H1 (cell line): ENCODE measurements at regions not wholly inside any gene's neighbourhood (a gene's known extent, or its start where the extent isn't known, plus 50 kb on each side); places are given as distances from the start of the nearest gene placed in this dataset.

Source experiments
- CTCF ChIA-PET: fragments of 300-600 bp; sonication (Branson Sonifier 250); formaldehyde crosslinking; loops from one replicate; lab custom pipeline; 2021; ENCODE audit not compliant: partially characterized antibody; lab: Charles Lee
- POLR2A ChIA-PET: fragments of 300-600 bp; sonication (Branson Sonifier 250); formaldehyde crosslinking; loops from one replicate; lab custom pipeline; 2021; ENCODE audit warnings: inconsistent platforms; ENCODE audit not compliant: partially characterized antibody; lab: Charles Lee
- DNase-seq, 2 experiments: peaks; one replicate each; pipeline versions ENCODE4 v3.0.0 to v3.0.0-alpha.2; 2010 to 2022; ENCODE audit warnings: low spot score in 2 of 2, low read depth in 1 of 2, mixed read lengths in 1 of 2
- FAIRE-seq: peaks from 2 replicates; lab custom pipeline; 2011; peaks lifted over from hg19 to GRCh38; lab: Jason Lieb, UNC
- H2AFZ ChIP-seq: 2 replicates; pipeline ENCODE4 v1.8.1; 2012; ENCODE audit warnings: low read length, inconsistent platforms
- H2AK5ac ChIP-seq: 2 replicates; pipeline ENCODE4 v1.6.1; 2013; ENCODE audit warnings: low read depth, low read length
- H2BK120ac ChIP-seq: replicated peaks from 2 replicates; pipeline ENCODE3; 2013; ENCODE audit warnings: low read depth, low read length, inconsistent platforms
- H2BK12ac ChIP-seq: 2 replicates; pipeline ENCODE4 v1.6.1; 2013; ENCODE audit warnings: low read depth, low read length
- H2BK15ac ChIP-seq: 2 replicates; pipeline ENCODE4 v1.6.1; 2013; ENCODE audit warnings: low read length
- H2BK20ac ChIP-seq: 2 replicates; pipeline ENCODE4 v1.6.1; 2013; ENCODE audit warnings: low read length
- H2BK5ac ChIP-seq: 2 replicates; pipeline ENCODE4 v1.6.1; 2013; ENCODE audit warnings: low read depth, low read length
- H3K14ac ChIP-seq: 2 replicates; pipeline ENCODE4 v1.6.1; 2013; ENCODE audit warnings: inconsistent platforms; ENCODE audit not compliant: insufficient read length
- H3K18ac ChIP-seq: 2 replicates; pipeline ENCODE4 v1.6.1; 2013; ENCODE audit warnings: low read length; ENCODE audit errors: extremely low read depth
- H3K23ac ChIP-seq: 2 replicates; pipeline ENCODE4 v1.6.1; 2013; ENCODE audit warnings: inconsistent platforms; ENCODE audit not compliant: insufficient read length
- H3K23me2 ChIP-seq: 2 replicates; pipeline ENCODE4 v1.6.1; 2013; ENCODE audit warnings: low read depth, low read length
- H3K27ac ChIP-seq: 2 replicates; pipeline ENCODE4 v1.6.1; 2011; ENCODE audit warnings: low read depth, low read length, inconsistent platforms
- H3K27me3 ChIP-seq, 4 experiments: replicated peaks in 1 of 4; 1 replicate in 1 of 4; 2 replicates in 3 of 4; pipeline versions ENCODE4 v1.6.1 to v1.8.1; 2011 to 2013; ENCODE audit warnings: low read length in 3 of 4, mild to moderate bottlenecking in 3 of 4, inconsistent platforms in 2 of 4, mixed read lengths in 2 of 4, moderate library complexity in 1 of 4; ENCODE audit not compliant: control insufficient read depth in 3 of 4, insufficient read depth in 3 of 4; ENCODE audit errors: extremely low read depth in 1 of 4
- H3K36me3 ChIP-seq, 4 experiments: 2 replicates each; pipeline versions ENCODE4 v1.6.1 to v1.8.1; 2011 to 2013; ENCODE audit warnings: mild to moderate bottlenecking in 4 of 4, low read length in 3 of 4, moderate library complexity in 2 of 4, control low read depth in 1 of 4, inconsistent platforms in 1 of 4; ENCODE audit not compliant: insufficient read depth in 4 of 4, control insufficient read depth in 2 of 4
- H3K4ac ChIP-seq: replicated peaks from 2 replicates; pipeline ENCODE3; 2013; ENCODE audit warnings: low read length, low read depth, mixed read lengths, inconsistent platforms; ENCODE audit not compliant: insufficient read length
- H3K4me1 ChIP-seq, 4 experiments: replicated peaks in 1 of 4; 1 replicate in 1 of 4; 2 replicates in 3 of 4; pipeline versions ENCODE4 v1.6.1 to v1.8.1; 2011 to 2013; ENCODE audit warnings: low read length in 3 of 4, inconsistent platforms in 2 of 4, mixed read lengths in 1 of 4; ENCODE audit not compliant: insufficient read depth in 4 of 4, control insufficient read depth in 3 of 4
- H3K4me2 ChIP-seq, 2 experiments: 2 replicates each; pipeline versions ENCODE4 v1.6.1 to v1.8.1; 2011 to 2013; ENCODE audit warnings: low read depth in 2 of 2, low read length in 2 of 2, control low read depth in 1 of 2, inconsistent platforms in 1 of 2, mild to moderate bottlenecking in 1 of 2; ENCODE audit not compliant: insufficient read depth in 1 of 2
- H3K4me3 ChIP-seq, 4 experiments: fragments of 200-600, 300-600 bp in 1 of 4; sonication (generic), shearing (Covaris generic), sonication (Bioruptor Twin) in 1 of 4; 2 replicates each; pipeline versions ENCODE4 v1.5.1 to v1.8.1; 2011 to 2016; ENCODE audit warnings: low read length in 4 of 4, low read depth in 3 of 4, control low read depth in 2 of 4, inconsistent platforms in 2 of 4, mild to moderate bottlenecking in 2 of 4, mixed read lengths in 1 of 4, moderate library complexity in 1 of 4; ENCODE audit not compliant: insufficient read depth in 2 of 4; ENCODE audit errors: extremely low read depth in 1 of 4
- H3K56ac ChIP-seq: replicated peaks from 2 replicates; pipeline ENCODE3; 2013; ENCODE audit warnings: low read depth, mild to moderate bottlenecking, mixed read lengths, low read length, inconsistent platforms; ENCODE audit not compliant: insufficient read length
- H3K79me1 ChIP-seq: 2 replicates; pipeline ENCODE4 v1.6.1; 2013; ENCODE audit warnings: low read depth, low read length, control low read depth
- H3K79me2 ChIP-seq, 2 experiments: 2 replicates each; pipeline versions ENCODE4 v1.6.1 to v1.8.1; 2012 to 2013; ENCODE audit warnings: low read length in 2 of 2, mild to moderate bottlenecking in 2 of 2, inconsistent platforms in 1 of 2; ENCODE audit not compliant: insufficient read depth in 2 of 2, control insufficient read depth in 1 of 2
- H3K9ac ChIP-seq, 4 experiments: replicated peaks in 1 of 4; 1 replicate in 1 of 4; 2 replicates in 3 of 4; pipeline versions ENCODE4 v1.6.1 to v1.8.1; 2011 to 2013; ENCODE audit warnings: low read depth in 3 of 4, low read length in 3 of 4, control low read depth in 2 of 4, mild to moderate bottlenecking in 2 of 4, moderate library complexity in 2 of 4, inconsistent platforms in 1 of 4; ENCODE audit errors: extremely low read depth in 1 of 4
- H3K9me3 ChIP-seq, 2 experiments: 2 replicates each; pipeline versions ENCODE4 v1.6.1 to v1.8.1; 2012 to 2013; ENCODE audit warnings: mild to moderate bottlenecking in 2 of 2, moderate library complexity in 2 of 2, control low read depth in 1 of 2, inconsistent platforms in 1 of 2, low read depth in 1 of 2, low read length in 1 of 2, mixed read lengths in 1 of 2; ENCODE audit not compliant: insufficient read depth in 2 of 2
- H4K20me1 ChIP-seq, 2 experiments: replicated peaks in 1 of 2; 2 replicates each; pipeline versions ENCODE3 to v1.8.1; 2011 to 2013; ENCODE audit warnings: inconsistent platforms in 2 of 2, low read length in 2 of 2, mild to moderate bottlenecking in 1 of 2; ENCODE audit not compliant: insufficient read depth in 2 of 2, control insufficient read depth in 1 of 2
- H4K5ac ChIP-seq: 2 replicates; pipeline ENCODE4 v1.6.1; 2013; ENCODE audit warnings: low read length, low read depth, mixed read lengths, inconsistent platforms; ENCODE audit not compliant: insufficient read length
- H4K8ac ChIP-seq: 2 replicates; pipeline ENCODE4 v1.8.0; 2013; ENCODE audit warnings: mild to moderate bottlenecking, moderate library complexity, low read length, inconsistent platforms; ENCODE audit not compliant: insufficient read depth; ENCODE audit errors: extremely low read depth
- H4K91ac ChIP-seq: replicated peaks from 2 replicates; pipeline ENCODE3; 2013; ENCODE audit warnings: low read length, mixed read lengths, inconsistent platforms; ENCODE audit not compliant: insufficient read length
- CREB1 ChIP-seq: IDR thresholded peaks from 2 replicates; pipeline ENCODE4 v1.6.1; 2012; ENCODE audit warnings: inconsistent platforms
- JUN ChIP-seq: IDR thresholded peaks from 2 replicates; pipeline ENCODE4 v1.6.1; 2011; ENCODE audit warnings: low read depth, mild to moderate bottlenecking, improper control_type of control experiment, low read length
- KDM5A ChIP-seq: fragments of 200-600 bp; IDR thresholded peaks from 2 replicates; pipeline ENCODE4 v1.7.1; 2012; ENCODE audit warnings: mild to moderate bottlenecking, low read length, inconsistent platforms, mixed read lengths
- POLR2AphosphoS5 ChIP-seq: IDR thresholded peaks from 2 replicates; pipeline ENCODE4 v1.6.1; 2011; ENCODE audit warnings: low read depth, low read length
- WGBS, 2 experiments: shearing (Covaris generic) in 1 of 2; methylation state at CpG; one replicate each; pipeline versions ENCODE4 v1.1.6 to v1.1.7; 2013 to 2015; ENCODE audit warnings: low lambda C conversion rate in 2 of 2, mixed read lengths in 2 of 2, inconsistent platforms in 1 of 2, low coverage in 1 of 2, missing lambda C conversion rate in 1 of 2; ENCODE audit not compliant: insufficient replicate concordance in 2 of 2, insufficient coverage in 1 of 2, insufficient read length in 1 of 2; ENCODE audit errors: extremely low coverage in 1 of 2, missing lambda C conversion rate in 1 of 2; 5-methylcytosine and 5-hydroxymethylcytosine counted together

DNA sequence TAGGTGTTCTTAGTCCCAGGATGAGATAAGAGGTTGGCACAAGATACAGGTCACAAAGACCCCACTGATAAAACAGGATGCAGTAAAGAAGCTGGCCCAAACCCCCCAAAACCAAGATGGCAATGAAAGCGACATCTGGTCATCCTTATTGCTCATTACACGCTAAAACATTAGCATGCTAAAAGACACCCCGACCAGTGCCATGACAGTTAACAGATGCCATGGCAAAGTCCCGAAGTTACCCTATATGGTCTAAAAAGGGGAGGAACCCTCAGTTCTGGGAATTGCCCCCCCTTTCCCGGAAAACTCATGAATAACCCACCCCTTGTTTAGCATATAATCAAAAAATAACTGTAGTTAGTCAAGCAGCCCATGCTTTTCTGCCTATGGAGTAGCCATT lies 251.1 kb downstream of the SLC4A3 start:
- no peak overlapping the region for H3K27ac ChIP-seq
- no peaks in the 10 kb centered on the region for H4K20me1 ChIP-seq
- no peak overlapping the region for H4K91ac ChIP-seq
- no peak overlapping the region for H3K9ac ChIP-seq
- H2BK12ac ChIP-seq: no peak overlapping the region
- H3K4me1 ChIP-seq: peaks cover 0 to 2% (median 0%) of the 10 kb centered on the region in 4 experiments; a peak in 2 of 7 replicates
- H2BK120ac ChIP-seq: no peak overlapping the region
- ChIA-PET CTCF (interaction anchor here (0.8 to 2.2 kb wide), 4 partner anchors 8 to 142 kb away, joined by 3 to 11 read pairs (median 4); no protein-coding TSS in a partner anchor), POLR2A (no interaction called here)
- H3K79me2 ChIP-seq: no peaks in the 10 kb centered on the region
- no peaks in the 10 kb centered on the region for H3K27me3 ChIP-seq
- no peak overlapping the region for H2AK5ac ChIP-seq
- no peak overlapping the region for H3K18ac ChIP-seq
- H3K79me1 ChIP-seq: no peaks in the 10 kb centered on the region
- H3K56ac ChIP-seq: no peak overlapping the region
- H2BK5ac ChIP-seq: no peak overlapping the region
- 86% methylated on average over 5 of the region's 5 CpGs; no CpG with 5 or more reads in 1 of the 2 experiments for WGBS, 2 experiments
- H3K36me3 ChIP-seq: no peaks in the 10 kb centered on the region
- no peak overlapping the region for H2AFZ ChIP-seq
- no peak overlapping the region for H2BK15ac ChIP-seq
- H3K4me2 ChIP-seq: no peak overlapping the region
- no peak overlapping the region for H3K4me3 ChIP-seq
- H3K23me2 ChIP-seq: no peaks in the 10 kb centered on the region
- H3K23ac ChIP-seq: no peak overlapping the region
- FAIRE-seq: no peak
- H4K8ac ChIP-seq: no peak overlapping the region
- H3K4ac ChIP-seq: no peak overlapping the region
- no peak overlapping the region for H4K5ac ChIP-seq
- no peaks in the 10 kb centered on the region for H3K9me3 ChIP-seq
- no peak overlapping the region for H2BK20ac ChIP-seq
- H3K14ac ChIP-seq: no peak overlapping the region
- no peak for DNase-seq
- TF ChIP-seq JUN (no peak), POLR2AphosphoS5 (no peak), CREB1 (no peak), KDM5A (no peak)
